Suprapubic skin (tissue), 4 donors: ENCODE measurements at regions not wholly inside any gene's neighbourhood (a gene's known extent, or its start where the extent isn't known, plus 50 kb on each side); places are given as distances from the start of the nearest gene placed in this dataset.
"Not testable (repeated sequence)": the region's sequence is repeated elsewhere in the genome, so short reads cannot be mapped to it uniquely, and the experiment has no call there.

Experiments used
- DNase-seq, 2 donors: peaks; one replicate each; pipeline ENCODE4 v3.0.0-alpha.2; 2019; ENCODE audit warnings: low spot score in 2 of 2
- H3K27ac ChIP-seq: fragments of 200-600 bp; sonication (generic); one replicate; pipeline ENCODE4 v1.5.1; 2019
- H3K27me3 ChIP-seq: fragments of 200-600 bp; sonication (generic); one replicate; pipeline ENCODE4 v1.5.1; 2019
- H3K36me3 ChIP-seq: fragments of 200-600 bp; sonication (generic); one replicate; pipeline ENCODE4 v1.5.1; 2019
- H3K4me1 ChIP-seq: fragments of 200-600 bp; sonication (generic); one replicate; pipeline ENCODE4 v1.5.1; 2019
- H3K4me3 ChIP-seq: fragments of 200-600 bp; sonication (generic); one replicate; pipeline ENCODE4 v1.5.1; 2019; ENCODE audit warnings: mild to moderate bottlenecking
- H3K9me3 ChIP-seq: fragments of 200-600 bp; sonication (generic); one replicate; pipeline ENCODE4 v1.5.1; 2019
- CTCF ChIP-seq, 2 donors: fragments of 200-600 bp in 1 of 2; fragments of 450-650 bp in 1 of 2; sonication (generic) in 1 of 2; IDR thresholded peaks; one replicate each; pipeline ENCODE4 v1.5.1; 2016 to 2019; ENCODE audit warnings: antibody characterized with exemption in 2 of 2, mild to moderate bottlenecking in 1 of 2, moderate library complexity in 1 of 2
- EP300 ChIP-seq: sonication (generic); formaldehyde crosslinking; IDR thresholded peaks from one replicate; pipeline ENCODE4 v1.6.1; 2017; ENCODE audit warnings: antibody characterized with exemption
- POLR2A ChIP-seq, 2 donors: fragments of 450-650 bp; IDR thresholded peaks; one replicate each; pipeline ENCODE4 v1.6.1; 2017; ENCODE audit warnings: antibody characterized with exemption in 2 of 2, mild to moderate bottlenecking in 2 of 2, moderate library complexity in 2 of 2
- POLR2AphosphoS5 ChIP-seq, 3 donors: sonication (generic); formaldehyde crosslinking; IDR thresholded peaks; one replicate each; pipeline ENCODE4 v1.6.1; 2017; ENCODE audit warnings: antibody characterized with exemption in 3 of 3
- WGBS: methylation state at CpG from one replicate; pipeline ENCODE4 v1.1.5; 2018; 5-methylcytosine and 5-hydroxymethylcytosine counted together

- Histone ChIP-seq H3K36me3 (no peaks in the 10 kb centered on the region), H3K4me1 (no peaks in the 10 kb centered on the region), H3K27me3 (no peaks in the 10 kb centered on the region), H3K9me3 (no peaks in the 10 kb centered on the region), H3K4me3 (no peak overlapping the region), H3K27ac (no peak overlapping the region)
- DNase-seq, result no peak
- TF ChIP-seq POLR2AphosphoS5 (IDR thresholded peaks at IDR 0.05) (no peak), EP300 (no peak), CTCF (IDR thresholded peaks at IDR 0.05) (no peak), POLR2A (IDR thresholded peaks at IDR 0.05) (no peak)
- WGBS, result 85% methylated on average over 1 of the region's 1 CpG
Measured at GRCh38 chr6:94845742-94846141, 731.6 kb upstream of the MANEA start.

DNA sequence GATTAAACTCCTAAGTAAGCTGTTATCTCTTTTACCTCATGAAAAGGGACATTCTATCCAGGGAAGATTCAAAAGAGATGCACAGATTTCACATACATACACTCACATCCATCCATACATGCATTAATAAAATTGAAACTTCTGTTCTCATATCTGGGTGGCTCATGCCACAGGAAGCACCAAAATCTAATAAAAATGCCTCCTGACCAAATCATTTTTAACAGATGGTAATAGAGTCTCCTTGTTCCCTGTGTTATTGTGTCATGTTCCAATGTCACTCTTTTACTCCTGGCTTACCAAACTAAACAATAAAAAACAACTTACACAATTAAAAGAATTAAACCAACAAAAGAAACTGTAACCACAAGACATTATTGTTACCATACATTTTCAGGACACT lies 742.1 kb upstream of the MANEA start:
- no peak overlapping the region for H3K27ac ChIP-seq
- H3K27me3 ChIP-seq, result no peaks in the 10 kb centered on the region
- DNase-seq, result no peak
- no peaks in the 10 kb centered on the region for H3K9me3 ChIP-seq
- H3K4me3 ChIP-seq, result no peak overlapping the region
- TF ChIP-seq POLR2AphosphoS5 (IDR thresholded peaks at IDR 0.05), result no peak
- no peak for TF ChIP-seq POLR2A (IDR thresholded peaks at IDR 0.05)
- no peak for TF ChIP-seq CTCF (IDR thresholded peaks at IDR 0.05)
- TF ChIP-seq EP300, result no peak
- no peaks in the 10 kb centered on the region for H3K4me1 ChIP-seq
- H3K36me3 ChIP-seq, result no peaks in the 10 kb centered on the region

DNA sequence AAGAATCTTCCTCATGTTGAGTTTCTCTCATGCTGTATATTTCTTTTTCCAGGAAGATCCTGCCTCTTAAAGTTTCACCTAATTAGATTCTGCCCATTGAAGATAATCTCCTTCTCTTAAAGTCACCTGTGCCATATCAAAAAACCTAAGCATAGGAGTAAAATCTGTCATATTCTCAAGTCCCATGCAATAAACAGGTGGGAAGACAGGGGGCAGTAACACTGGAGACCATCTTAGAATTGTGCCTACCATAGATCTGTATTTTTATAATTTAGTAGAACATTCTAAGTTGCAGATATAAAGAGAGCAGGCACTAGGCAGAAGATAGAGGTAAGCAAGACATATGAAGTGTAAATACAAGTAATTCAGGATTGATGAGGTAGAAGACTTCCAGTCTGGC lies 763.5 kb upstream of the MANEA start:
- Histone ChIP-seq H3K36me3 (no peaks in the 10 kb centered on the region), H3K27me3 (no peaks in the 10 kb centered on the region), H3K4me3 (no peak overlapping the region), H3K9me3 (no peaks in the 10 kb centered on the region), H3K27ac (no peak overlapping the region), H3K4me1 (no peaks in the 10 kb centered on the region)
- TF ChIP-seq CTCF (IDR thresholded peaks at IDR 0.05), result no peak
- TF ChIP-seq POLR2AphosphoS5 (IDR thresholded peaks at IDR 0.05), result no peak
- no peak for TF ChIP-seq EP300
- no peak for TF ChIP-seq POLR2A (IDR thresholded peaks at IDR 0.05)
- DNase-seq, result no peak

- H3K9me3 ChIP-seq, result no peaks in the 10 kb centered on the region
- no peak for TF ChIP-seq EP300
- H3K36me3 ChIP-seq, result no peaks in the 10 kb centered on the region
- H3K4me1 ChIP-seq, result no peaks in the 10 kb centered on the region
- H3K27me3 ChIP-seq, result no peaks in the 10 kb centered on the region
- H3K4me3 ChIP-seq, result no peak overlapping the region
- 77% methylated on average over 3 of the region's 3 CpGs for WGBS
- H3K27ac ChIP-seq, result no peak overlapping the region
- no peak for DNase-seq
Measured at GRCh38 chr6:94801344-94801743, 776.0 kb upstream of the MANEA start.

DNA sequence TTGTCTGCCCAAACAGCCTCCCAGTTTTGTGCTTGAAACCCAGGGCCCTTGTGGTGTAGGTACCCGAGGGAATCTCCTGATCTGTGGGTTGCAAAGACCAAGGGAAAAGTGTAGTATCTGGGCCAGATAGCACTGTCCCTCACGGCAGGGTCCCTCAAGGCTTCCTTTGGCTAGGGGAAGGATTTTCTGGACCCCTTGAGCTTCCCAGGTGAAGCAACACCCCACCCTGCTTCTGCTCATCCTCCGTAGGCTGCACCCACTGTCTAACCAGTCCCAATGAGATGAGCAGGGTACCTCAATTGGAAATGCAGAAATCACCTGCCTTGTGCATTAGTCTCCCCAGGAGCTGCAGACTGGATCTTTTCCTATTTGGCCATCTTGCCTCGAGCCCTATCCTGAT lies 791.8 kb upstream of the MANEA start:
- 88% methylated on average over 4 of the region's 4 CpGs for WGBS
- no peaks in the 10 kb centered on the region for H3K27me3 ChIP-seq
- TF ChIP-seq POLR2A (IDR thresholded peaks at IDR 0.05) (no peak), POLR2AphosphoS5 (IDR thresholded peaks at IDR 0.05) (no peak), EP300 (no peak), CTCF (IDR thresholded peaks at IDR 0.05) (no peak)
- peaks cover 8% of the 10 kb centered on the region for H3K9me3 ChIP-seq
- no peaks in the 10 kb centered on the region for H3K4me1 ChIP-seq
- DNase-seq, result no peak
- no peak overlapping the region for H3K4me3 ChIP-seq
- no peak overlapping the region for H3K27ac ChIP-seq
- H3K36me3 ChIP-seq, result no peaks in the 10 kb centered on the region

DNA sequence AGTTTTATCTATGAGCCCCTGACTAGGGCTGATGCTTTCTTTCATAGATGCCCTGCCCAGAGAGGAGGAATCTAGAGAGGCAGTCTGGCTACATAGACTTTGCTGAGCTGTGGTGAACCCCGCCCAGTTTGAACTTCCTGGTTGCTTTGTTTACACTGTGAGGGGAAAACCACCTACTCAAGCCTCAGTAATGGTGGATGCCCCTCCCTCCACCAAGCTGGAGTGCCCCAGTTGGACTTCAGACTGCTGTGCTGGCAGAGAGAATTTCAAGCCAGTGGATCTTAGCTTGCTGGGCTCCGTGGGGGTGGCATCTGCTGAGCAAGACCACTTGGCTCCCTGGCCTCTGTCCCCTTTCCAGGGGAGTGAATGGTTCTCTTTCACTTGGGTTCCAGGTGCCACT lies 792.3 kb upstream of the MANEA start:
- H3K36me3 ChIP-seq, H3K4me1 ChIP-seq, H3K4me3 ChIP-seq, H3K27ac ChIP-seq, H3K27me3 ChIP-seq, H3K9me3 ChIP-seq: not testable (repeated sequence)
- peak in 1 of 2 donors; percentile 33 for DNase-seq
- WGBS, result 48% methylated on average over 2 of the region's 2 CpGs
